ENCODE measurements at regions not wholly inside any gene's neighbourhood (a gene's known extent, or its start where the extent isn't known, plus 50 kb on each side); places are given as distances from the start of the nearest gene placed in this dataset.

DNA sequence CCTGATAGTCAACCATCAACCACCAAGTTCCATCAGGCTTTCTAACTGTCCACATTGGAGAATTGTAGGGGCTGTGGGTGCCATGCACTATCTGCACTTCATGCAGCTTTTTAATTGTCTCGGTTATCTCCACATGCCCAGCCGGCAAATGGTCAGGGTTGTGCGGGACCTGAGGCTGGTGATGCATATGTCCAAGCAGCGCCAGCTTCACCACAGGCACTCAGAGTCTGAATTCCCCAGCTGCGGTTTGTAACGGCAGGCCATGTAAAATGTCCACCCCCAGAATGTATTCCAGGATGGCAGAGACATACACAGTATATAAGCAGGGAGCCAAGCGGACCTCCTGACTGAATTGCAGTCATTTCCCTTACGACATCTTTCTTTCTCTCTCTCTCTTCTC lies 435.6 kb downstream of the DYNC2H1 start:
- DNase-seq (ENCODE audit: low spot score) (no peak), ATAC-seq (no peak)
- CTCF ChIA-PET, result interaction anchor here (1.3 kb wide), 1 partner anchor 8 kb away, joined by 3 read pairs; no protein-coding TSS in a partner anchor
- Mint-ChIP-seq H3K9me3 (peaks cover 28% of the 10 kb centered on the region), H3K27me3 (ENCODE audit: low read depth) (no peaks in the 10 kb centered on the region), H3K4me1 (no peaks in the 10 kb centered on the region), H3K36me3 (peaks cover 9% of the 10 kb centered on the region), H3K4me3 (no peak overlapping the region), H3K27ac (no peak overlapping the region)
- TF ChIP-seq SOX15 (CRISPR knock-in tag; IDR thresholded peaks at IDR 0.05) (no peak), HMGA2 (CRISPR knock-in tag; IDR thresholded peaks at IDR 0.05) (no peak), ATF1 (CRISPR knock-in tag; IDR thresholded peaks at IDR 0.05) (no peak), ZNF416 (CRISPR knock-in tag; IDR thresholded peaks at IDR 0.05) (no peak), SMAD4 (CRISPR knock-in tag; IDR thresholded peaks at IDR 0.05) (no peak)
- TF ChIP-seq, protein P1, sequence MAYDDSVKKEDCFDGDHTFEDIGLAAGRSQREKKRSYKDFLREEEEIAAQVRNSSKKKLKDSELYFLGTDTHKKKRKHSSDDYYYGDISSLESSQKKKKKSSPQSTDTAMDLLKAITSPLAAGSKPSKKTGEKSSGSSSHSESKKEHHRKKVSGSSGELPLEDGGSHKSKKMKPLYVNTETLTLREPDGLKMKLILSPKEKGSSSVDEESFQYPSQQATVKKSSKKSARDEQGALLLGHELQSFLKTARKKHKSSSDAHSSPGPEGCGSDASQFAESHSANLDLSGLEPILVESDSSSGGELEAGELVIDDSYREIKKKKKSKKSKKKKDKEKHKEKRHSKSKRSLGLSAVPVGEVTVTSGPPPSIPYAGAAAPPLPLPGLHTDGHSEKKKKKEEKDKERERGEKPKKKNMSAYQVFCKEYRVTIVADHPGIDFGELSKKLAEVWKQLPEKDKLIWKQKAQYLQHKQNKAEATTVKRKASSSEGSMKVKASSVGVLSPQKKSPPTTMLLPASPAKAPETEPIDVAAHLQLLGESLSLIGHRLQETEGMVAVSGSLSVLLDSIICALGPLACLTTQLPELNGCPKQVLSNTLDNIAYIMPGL (CRISPR knock-in tag; IDR thresholded peaks at IDR 0.05), result no peak
- TF ChIP-seq, protein P2, sequence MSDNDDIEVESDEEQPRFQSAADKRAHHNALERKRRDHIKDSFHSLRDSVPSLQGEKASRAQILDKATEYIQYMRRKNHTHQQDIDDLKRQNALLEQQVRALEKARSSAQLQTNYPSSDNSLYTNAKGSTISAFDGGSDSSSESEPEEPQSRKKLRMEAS (CRISPR knock-in tag; IDR thresholded peaks at IDR 0.05), result no peak
- TF ChIP-seq, protein P3, sequence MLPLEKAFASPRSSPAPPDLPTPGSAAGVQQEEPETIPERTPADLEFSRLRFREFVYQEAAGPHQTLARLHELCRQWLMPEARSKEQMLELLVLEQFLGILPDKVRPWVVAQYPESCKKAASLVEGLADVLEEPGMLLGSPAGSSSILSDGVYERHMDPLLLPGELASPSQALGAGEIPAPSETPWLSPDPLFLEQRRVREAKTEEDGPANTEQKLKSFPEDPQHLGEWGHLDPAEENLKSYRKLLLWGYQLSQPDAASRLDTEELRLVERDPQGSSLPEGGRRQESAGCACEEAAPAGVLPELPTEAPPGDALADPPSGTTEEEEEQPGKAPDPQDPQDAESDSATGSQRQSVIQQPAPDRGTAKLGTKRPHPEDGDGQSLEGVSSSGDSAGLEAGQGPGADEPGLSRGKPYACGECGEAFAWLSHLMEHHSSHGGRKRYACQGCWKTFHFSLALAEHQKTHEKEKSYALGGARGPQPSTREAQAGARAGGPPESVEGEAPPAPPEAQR (CRISPR knock-in tag; IDR thresholded peaks at IDR 0.05), result no peak
- POLR2A ChIA-PET, result no interaction called here

DNA sequence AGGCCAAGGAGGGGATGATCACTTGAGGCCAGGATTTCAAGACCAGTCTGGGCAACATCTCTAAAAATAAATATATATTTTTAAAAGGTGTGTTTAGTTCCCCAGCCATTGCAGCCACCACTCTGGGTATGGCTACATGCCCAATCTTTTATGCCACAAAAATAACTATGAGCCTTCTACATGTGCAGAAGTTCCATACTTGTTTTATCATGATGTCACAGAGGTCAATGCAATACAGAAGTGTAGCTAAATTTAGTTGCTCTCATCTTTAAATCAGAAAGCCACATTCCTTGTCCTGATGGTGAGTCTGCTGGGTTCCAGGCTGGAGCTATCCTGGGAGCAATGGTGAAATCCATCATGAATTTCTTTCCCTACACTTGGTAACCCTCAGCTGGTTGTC lies 436.3 kb downstream of the DYNC2H1 start:
- Mint-ChIP-seq H3K9me3 (peaks cover 26% of the 10 kb centered on the region), H3K4me3 (no peak overlapping the region), H3K27ac (no peak overlapping the region), H3K36me3 (peaks cover 8% of the 10 kb centered on the region), H3K4me1 (no peaks in the 10 kb centered on the region), H3K27me3 (ENCODE audit: low read depth) (no peaks in the 10 kb centered on the region)
- POLR2A ChIA-PET, result no interaction called here
- ATAC-seq (no peak), DNase-seq (ENCODE audit: low spot score) (no peak)
- CTCF ChIA-PET, result interaction anchor here (1.3 kb wide), 1 partner anchor 9 kb away, joined by 3 read pairs; no protein-coding TSS in a partner anchor
- TF ChIP-seq, protein P4, sequence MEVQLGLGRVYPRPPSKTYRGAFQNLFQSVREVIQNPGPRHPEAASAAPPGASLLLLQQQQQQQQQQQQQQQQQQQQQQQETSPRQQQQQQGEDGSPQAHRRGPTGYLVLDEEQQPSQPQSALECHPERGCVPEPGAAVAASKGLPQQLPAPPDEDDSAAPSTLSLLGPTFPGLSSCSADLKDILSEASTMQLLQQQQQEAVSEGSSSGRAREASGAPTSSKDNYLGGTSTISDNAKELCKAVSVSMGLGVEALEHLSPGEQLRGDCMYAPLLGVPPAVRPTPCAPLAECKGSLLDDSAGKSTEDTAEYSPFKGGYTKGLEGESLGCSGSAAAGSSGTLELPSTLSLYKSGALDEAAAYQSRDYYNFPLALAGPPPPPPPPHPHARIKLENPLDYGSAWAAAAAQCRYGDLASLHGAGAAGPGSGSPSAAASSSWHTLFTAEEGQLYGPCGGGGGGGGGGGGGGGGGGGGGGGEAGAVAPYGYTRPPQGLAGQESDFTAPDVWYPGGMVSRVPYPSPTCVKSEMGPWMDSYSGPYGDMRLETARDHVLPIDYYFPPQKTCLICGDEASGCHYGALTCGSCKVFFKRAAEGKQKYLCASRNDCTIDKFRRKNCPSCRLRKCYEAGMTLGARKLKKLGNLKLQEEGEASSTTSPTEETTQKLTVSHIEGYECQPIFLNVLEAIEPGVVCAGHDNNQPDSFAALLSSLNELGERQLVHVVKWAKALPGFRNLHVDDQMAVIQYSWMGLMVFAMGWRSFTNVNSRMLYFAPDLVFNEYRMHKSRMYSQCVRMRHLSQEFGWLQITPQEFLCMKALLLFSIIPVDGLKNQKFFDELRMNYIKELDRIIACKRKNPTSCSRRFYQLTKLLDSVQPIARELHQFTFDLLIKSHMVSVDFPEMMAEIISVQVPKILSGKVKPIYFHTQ (CRISPR knock-in tag; IDR thresholded peaks at IDR 0.05), result no peak
- TF ChIP-seq NR2C2 (CRISPR knock-in tag; IDR thresholded peaks at IDR 0.05) (no peak), MXD4 (CRISPR knock-in tag; IDR thresholded peaks at IDR 0.05; ENCODE audit: borderline replicate concordance) (no peak), IRF2 (CRISPR knock-in tag; IDR thresholded peaks at IDR 0.05; ENCODE audit: borderline replicate concordance, low read depth) (no peak), NFE2L1 (CRISPR knock-in tag; IDR thresholded peaks at IDR 0.05) (no peak), JUN (CRISPR knock-in tag; IDR thresholded peaks at IDR 0.05) (no peak), FOXK1 (CRISPR knock-in tag; IDR thresholded peaks at IDR 0.05) (no peak), NR3C1 (CRISPR knock-in tag; conservative IDR thresholded peaks at IDR 0.05; ENCODE audit: low read depth) (no peak), SOX15 (CRISPR knock-in tag; IDR thresholded peaks at IDR 0.05) (no peak), TCF7 (CRISPR knock-in tag; IDR thresholded peaks at IDR 0.05; ENCODE audit: low read depth) (no peak), ZNF138 (CRISPR knock-in tag; conservative IDR thresholded peaks at IDR 0.05) (no peak)
- TF ChIP-seq, protein P5, sequence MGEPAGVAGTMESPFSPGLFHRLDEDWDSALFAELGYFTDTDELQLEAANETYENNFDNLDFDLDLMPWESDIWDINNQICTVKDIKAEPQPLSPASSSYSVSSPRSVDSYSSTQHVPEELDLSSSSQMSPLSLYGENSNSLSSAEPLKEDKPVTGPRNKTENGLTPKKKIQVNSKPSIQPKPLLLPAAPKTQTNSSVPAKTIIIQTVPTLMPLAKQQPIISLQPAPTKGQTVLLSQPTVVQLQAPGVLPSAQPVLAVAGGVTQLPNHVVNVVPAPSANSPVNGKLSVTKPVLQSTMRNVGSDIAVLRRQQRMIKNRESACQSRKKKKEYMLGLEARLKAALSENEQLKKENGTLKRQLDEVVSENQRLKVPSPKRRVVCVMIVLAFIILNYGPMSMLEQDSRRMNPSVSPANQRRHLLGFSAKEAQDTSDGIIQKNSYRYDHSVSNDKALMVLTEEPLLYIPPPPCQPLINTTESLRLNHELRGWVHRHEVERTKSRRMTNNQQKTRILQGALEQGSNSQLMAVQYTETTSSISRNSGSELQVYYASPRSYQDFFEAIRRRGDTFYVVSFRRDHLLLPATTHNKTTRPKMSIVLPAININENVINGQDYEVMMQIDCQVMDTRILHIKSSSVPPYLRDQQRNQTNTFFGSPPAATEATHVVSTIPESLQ (CRISPR knock-in tag; IDR thresholded peaks at IDR 0.05), result no peak
- TF ChIP-seq, protein P6, sequence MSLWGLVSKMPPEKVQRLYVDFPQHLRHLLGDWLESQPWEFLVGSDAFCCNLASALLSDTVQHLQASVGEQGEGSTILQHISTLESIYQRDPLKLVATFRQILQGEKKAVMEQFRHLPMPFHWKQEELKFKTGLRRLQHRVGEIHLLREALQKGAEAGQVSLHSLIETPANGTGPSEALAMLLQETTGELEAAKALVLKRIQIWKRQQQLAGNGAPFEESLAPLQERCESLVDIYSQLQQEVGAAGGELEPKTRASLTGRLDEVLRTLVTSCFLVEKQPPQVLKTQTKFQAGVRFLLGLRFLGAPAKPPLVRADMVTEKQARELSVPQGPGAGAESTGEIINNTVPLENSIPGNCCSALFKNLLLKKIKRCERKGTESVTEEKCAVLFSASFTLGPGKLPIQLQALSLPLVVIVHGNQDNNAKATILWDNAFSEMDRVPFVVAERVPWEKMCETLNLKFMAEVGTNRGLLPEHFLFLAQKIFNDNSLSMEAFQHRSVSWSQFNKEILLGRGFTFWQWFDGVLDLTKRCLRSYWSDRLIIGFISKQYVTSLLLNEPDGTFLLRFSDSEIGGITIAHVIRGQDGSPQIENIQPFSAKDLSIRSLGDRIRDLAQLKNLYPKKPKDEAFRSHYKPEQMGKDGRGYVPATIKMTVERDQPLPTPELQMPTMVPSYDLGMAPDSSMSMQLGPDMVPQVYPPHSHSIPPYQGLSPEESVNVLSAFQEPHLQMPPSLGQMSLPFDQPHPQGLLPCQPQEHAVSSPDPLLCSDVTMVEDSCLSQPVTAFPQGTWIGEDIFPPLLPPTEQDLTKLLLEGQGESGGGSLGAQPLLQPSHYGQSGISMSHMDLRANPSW (CRISPR knock-in tag; conservative IDR thresholded peaks at IDR 0.05; ENCODE audit: low read depth), result no peak
- TF ChIP-seq, protein P7, sequence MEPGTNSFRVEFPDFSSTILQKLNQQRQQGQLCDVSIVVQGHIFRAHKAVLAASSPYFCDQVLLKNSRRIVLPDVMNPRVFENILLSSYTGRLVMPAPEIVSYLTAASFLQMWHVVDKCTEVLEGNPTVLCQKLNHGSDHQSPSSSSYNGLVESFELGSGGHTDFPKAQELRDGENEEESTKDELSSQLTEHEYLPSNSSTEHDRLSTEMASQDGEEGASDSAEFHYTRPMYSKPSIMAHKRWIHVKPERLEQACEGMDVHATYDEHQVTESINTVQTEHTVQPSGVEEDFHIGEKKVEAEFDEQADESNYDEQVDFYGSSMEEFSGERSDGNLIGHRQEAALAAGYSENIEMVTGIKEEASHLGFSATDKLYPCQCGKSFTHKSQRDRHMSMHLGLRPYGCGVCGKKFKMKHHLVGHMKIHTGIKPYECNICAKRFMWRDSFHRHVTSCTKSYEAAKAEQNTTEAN (CRISPR knock-in tag; IDR thresholded peaks at IDR 0.05), result no peak
- TF ChIP-seq, protein P8, sequence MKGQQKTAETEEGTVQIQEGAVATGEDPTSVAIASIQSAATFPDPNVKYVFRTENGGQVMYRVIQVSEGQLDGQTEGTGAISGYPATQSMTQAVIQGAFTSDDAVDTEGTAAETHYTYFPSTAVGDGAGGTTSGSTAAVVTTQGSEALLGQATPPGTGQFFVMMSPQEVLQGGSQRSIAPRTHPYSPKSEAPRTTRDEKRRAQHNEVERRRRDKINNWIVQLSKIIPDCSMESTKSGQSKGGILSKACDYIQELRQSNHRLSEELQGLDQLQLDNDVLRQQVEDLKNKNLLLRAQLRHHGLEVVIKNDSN (CRISPR knock-in tag; IDR thresholded peaks at IDR 0.05), result no peak
